DMS153 treated with DMSO at 0.1 percent for 48 hours (cell line): ENCODE measurements at regions not wholly inside any gene's neighbourhood (a gene's known extent, or its start where the extent isn't known, plus 50 kb on each side); places are given as distances from the start of the nearest gene placed in this dataset.

Experiments used
- DNase-seq: peaks from one replicate; lab custom pipeline; 2025; ENCODE audit not compliant: unreplicated experiment; lab: John Stamatoyannopoulos, UW

DNA sequence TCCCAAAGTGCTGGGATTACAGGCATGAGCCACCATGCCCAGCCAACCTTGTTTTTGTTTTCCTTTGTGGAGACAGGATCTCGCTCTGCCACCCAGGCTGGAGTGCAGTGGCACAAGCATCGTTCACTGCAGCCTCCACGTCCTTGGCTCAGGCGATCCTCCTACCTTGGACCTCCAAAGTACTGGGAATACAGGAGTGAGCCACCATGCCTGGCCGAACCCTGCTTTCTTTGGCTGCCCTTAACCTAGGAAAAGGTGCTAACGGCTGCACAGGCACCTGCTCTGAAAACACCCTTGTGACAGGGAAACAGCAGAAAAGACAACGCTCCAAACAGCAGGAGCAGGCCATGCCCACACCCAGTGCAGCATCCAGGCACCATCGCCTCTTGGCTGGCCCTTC, 71.9 kb downstream of the OAT start:
- DNase-seq: no peak

- DNase-seq: no peak
Observed at GRCh38 chr10:124345521-124345920, 73.2 kb downstream of the OAT start.

DNA sequence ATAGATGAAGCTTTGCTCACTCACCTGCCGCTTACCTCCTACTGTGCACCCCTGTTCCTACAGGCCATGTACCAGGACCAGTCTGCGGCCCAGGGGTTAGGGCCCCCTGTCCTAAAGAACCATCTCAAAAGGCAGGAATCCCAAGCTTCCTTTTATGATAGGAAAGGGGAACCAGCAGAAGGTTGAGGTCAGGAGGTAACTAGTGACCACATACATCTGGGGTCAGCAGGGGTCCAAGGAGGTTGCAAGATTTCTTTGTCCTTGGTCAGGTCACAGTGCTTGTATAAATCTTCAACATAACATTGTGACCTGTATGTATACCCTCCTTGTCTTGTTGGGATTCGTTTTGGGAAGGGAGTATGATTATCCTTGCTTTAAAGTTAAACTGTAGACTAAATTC, 73.8 kb downstream of the OAT start:
- DNase-seq: no peak

DNA sequence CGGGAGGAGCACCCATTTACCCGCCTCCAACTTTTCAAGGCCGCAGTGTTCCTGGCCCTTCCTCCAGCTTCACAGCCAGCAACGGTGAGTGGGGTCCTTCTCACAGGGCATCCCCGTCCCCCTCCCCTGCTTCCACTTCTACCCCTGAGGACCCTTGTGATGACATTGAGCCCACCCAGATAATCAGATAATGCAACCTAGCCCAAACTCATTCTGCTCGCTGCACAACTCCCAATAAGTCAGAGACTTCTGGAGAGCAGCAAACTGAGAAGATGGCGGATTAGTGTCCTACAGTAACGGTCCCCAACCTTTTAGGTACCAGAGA, 74.5 kb downstream of the OAT start:
- DNase-seq: no peak

- DNase-seq: no peak
Observed at GRCh38 chr10:124343351-124344265, 75.1 kb downstream of the OAT start.

- no peak for DNase-seq
Observed at GRCh38 chr10:124342821-124343170, 75.9 kb downstream of the OAT start.

DNA sequence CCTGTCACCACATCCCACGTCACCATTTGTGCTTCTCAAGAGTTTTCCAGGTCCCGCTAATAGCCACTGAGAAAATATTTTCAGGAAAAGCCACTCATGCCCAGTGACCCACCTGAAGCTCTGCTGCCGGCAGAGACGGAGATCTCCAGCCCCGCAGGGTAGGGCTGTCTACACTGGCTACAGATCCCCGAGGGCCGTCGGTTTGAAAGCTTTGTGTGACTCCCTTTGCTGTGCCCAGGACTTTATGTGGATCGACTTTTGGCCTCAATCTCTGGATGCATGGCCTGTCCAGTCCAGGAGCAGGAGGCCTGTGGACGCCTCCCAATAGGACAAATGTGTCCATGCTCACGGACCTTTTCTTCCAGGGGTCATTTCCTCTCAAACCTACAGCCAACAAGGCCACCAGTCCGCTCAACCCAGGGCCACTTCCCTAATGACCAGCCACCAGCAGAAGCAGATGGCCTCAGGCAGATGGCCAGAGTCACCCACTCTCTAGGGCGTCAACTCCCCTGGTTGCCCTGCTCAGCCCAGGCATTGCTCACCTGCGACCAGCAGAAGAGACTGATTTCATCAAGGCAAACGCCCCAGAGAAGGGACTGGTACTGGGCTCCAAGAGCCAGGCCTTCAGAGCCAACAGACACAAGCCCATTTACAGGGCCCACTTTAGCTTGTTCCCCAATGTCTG, 76.4 kb downstream of the OAT start:
- DNase-seq: no peak

- no peak for DNase-seq
Observed at GRCh38 chr10:124341768-124342135, 77.0 kb downstream of the OAT start.

- no peak for DNase-seq
Observed at GRCh38 chr10:124340033-124340760, 78.5 kb downstream of the OAT start.

DNA sequence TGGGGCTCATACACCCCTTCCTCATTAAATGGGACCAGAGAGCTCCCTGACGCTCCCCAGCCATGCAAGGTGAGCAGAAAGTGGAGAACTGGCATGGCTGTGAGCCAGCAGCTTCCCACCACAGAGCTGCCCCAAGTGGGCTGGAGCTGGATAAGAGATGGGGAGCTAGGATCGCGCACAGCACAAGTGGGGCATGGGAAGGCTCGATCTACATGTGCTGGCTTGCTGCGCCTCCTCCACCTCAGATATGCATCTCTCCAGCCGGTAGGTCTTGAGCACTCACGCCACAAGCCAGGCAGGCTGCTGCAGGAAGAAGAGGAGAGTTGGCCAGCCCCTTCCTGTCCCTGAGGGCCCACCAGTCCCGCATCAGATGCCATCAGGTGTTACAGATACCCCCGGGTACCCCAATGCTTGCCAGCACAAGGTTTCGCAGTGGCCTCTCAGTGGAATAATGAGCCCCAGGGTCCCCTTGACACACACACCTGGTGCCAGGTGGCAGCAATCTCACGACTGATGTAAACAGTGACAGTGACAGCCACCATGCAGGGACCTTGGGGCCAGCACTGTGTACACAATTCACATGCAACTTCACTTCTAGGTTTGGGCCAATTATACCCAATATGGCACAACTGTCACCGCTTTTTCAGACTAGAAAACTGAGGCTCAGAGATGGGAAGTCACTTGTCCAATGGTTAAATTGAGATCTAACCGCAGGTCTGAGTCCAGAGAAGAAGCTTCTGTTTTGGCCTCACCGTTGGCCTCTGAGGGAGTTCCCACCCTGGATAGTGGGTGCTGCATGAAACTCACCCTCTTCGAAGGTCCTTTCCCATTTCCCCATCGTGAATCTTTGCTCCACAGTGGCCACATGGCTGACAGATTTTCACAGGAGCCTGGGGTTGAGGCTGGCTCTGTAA, 79.3 kb downstream of the OAT start:
- no peak for DNase-seq

DNA sequence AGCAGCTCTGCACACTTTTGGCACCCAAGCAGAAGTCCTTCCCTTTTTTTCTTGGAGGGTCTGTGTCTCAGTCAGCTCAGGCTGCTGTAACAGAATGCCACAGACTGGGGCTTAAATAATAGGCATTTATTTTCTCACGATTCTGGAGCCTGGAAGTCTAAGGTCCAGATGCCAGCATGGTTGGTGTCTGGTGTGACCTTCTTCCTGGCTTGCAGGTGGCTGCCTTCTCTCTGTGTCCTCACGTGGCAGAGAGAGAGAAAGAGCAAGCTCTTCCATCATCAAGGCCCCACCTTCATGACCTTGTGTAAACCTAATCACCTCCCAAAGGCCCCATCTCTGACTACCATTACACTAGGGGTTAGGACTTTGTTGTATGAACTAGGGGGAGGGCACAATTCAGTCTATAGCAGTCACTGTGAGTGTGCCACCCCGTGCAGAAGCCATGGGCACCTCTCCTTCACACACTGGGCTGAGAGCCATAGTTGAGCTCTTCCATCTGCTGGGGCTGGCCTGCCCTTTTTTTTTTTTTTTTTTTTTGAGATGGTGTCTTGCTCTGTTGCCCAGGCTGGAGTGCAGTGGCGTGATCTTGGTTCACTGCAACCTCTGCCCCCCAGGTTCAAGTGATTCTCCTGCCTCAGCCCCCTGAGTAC, 80.3 kb downstream of the OAT start:
- DNase-seq: no peak

DNA sequence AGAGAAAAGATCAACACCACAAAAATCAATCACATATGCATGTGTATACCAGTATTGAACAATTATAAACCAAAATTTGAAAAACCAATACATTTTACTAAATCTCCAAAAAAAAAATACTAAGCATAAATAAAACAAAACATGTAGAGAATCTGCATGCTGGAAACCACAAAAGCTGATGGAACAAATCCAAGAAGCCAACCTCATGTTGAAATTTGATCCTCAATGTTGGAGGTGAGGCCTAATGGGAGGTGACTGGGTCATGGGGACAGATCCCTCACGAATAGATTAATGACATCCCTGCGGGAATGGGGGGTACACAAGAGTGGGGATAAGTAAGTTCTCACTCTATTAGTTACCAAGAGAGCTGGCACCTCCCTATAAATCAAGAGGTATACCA, 82.5 kb downstream of the OAT start:
- no peak for DNase-seq

DNA sequence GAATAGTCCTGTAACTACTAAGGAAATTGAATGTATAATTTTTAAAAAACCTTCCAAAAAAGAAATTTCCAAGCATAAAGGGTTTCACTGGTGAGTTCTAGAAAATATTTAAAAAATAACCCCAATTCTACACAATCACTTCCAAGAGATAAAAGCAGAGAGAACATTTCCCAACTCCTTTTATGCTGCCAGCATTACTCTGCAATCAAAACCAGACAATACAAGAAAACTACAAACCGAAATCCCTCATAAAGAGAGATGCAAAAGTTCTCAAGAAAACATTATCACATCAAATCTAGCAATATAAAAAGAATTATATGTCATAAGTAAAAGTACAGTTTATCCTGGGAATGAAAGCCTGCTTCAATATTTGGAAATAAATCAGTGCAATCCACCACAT, 84.8 kb downstream of the OAT start:
- DNase-seq: no peak

DNA sequence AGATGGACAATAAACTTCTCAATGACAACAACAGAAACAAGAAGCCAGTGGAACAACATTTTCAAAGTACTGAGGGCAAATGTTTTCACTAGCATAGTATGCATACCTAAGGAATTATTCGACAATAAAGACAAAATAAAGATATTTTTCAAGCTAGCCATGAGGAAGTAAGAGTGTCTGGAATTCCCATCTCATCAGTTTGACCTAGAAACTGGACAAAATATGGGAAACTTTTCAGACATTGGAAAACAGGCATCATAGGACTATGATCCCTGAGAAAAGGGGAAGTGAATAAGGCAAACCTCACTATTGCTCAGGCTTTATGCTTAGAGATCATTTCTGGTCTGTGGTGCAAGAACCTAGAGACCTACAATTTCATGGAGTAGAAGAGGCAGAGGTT, 86.3 kb downstream of the OAT start:
- DNase-seq: no peak

DNA sequence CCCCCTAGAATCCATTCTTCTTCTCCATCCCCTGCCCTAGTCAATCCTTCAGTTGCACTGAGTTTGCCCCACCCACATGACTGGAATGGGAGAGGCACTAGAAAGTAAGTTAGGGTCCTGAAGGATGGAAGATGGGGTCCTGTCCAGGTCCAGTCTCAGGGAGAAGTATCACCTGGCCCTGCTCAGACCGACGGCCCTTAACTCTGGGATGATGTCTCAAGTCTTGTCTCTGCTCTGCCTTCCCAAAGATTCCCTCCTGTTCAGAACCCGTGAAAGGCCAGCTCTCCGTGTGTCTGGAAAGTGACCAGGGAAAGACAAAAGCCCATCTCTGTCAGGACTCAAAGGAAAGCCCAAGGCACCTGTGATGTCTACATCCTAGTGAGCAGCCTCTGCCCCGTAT, 88.8 kb downstream of the OAT start:
- no peak for DNase-seq

DNA sequence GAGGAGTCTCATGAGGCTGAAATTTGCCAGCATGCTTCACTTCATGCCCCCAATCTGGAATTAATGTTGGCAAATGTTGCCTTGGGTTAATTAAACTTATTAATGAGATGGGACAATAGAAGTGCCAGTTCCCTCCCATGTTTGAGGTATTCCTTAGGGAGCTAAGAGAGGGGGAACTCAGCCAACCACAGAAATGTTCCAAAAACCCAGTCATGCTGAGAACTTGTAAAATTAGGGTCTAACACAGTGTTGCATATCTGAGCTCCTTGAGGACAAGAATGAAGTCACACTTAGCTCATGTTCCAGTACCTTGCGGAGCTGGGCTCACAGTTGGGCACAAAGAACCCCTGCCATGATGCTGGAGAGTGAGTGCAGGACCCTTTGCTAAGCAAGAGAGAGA, 89.4 kb downstream of the OAT start:
- no peak for DNase-seq

DNA sequence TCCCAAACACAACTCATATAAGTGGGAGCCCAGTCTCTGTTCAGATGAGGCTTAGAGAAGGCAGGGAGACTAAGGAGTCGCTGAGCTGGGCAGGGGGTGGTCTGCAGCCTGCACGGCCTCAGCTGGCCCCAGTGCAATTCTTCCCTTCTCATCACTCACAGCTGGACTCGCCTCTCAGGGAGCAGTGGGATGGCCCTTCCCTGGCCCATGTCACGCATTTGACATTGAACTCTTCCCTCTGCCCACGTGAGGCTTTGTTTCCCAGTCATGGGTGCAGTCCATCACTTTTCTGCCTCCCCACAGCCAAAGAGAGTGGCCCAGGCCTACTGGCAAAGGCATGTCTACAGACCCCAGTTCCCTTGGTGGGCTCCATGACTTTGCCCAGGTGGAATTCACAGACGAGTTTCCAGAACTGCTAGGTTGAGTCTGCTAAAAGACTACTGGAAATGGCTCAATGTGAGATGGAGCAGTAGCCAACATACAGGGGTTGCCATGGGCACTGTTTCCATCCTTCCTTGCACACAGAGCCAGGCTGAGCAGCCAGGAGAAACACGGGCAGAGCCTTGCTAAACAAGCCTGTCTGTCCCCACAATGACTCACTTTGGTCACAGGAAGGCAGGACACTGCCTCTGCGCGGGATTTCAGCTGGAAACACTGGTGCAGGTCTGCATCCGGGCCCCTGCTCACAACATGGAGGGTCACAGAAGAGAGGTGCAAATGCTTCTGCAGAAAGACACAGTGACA, 90.1 kb downstream of the OAT start:
- no peak for DNase-seq

- DNase-seq: no peak
Observed at GRCh38 chr10:124325998-124326636, 92.6 kb downstream of the OAT start.

DNA sequence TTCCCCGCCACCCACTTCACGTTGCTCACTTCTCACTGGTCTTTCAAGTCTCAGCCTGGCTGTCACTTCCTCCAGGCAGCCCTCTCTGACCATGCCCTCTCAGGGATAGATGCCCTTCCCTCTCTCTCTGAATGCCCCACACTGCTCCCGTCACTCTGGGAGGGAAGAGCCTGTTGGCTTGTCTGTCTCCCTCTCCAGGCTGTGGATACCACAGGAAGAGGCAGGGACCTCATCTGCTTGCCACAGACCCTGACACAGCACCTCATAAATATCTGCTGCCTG, 93.1 kb downstream of the OAT start:
- DNase-seq: no peak
